ENCODE measurements at regions not wholly inside any gene's neighbourhood (a gene's known extent, or its start where the extent isn't known, plus 50 kb on each side); places are given as distances from the start of the nearest gene placed in this dataset.

GRCh38 chr2:78065366-78065765 is 543.2 kb upstream of the LRRTM4 start:
- DNase-seq (ENCODE audit: low read depth), result no peak
- H3K4me3 ChIP-seq (ENCODE audit: low read depth, low read length), result no peak overlapping the region
- TF ChIP-seq CTCF (IDR thresholded peaks at IDR 0.05; ENCODE audit: insufficient read depth, low read depth, low read length), result no peak

- TF ChIP-seq CTCF (IDR thresholded peaks at IDR 0.05; ENCODE audit: insufficient read depth, low read depth, low read length), result no peak
- no peak overlapping the region for H3K4me3 ChIP-seq (ENCODE audit: low read depth, low read length)
- DNase-seq (ENCODE audit: low read depth), result no peak
Observed at GRCh38 chr2:78068808-78069207, 546.6 kb upstream of the LRRTM4 start.

- TF ChIP-seq CTCF (IDR thresholded peaks at IDR 0.05; ENCODE audit: insufficient read depth, low read depth, low read length), result no peak
- no peak for DNase-seq (ENCODE audit: low read depth)
- no peak overlapping the region for H3K4me3 ChIP-seq (ENCODE audit: low read depth, low read length)
Observed at GRCh38 chr2:78070693-78071092, 548.5 kb upstream of the LRRTM4 start.

- no peak overlapping the region for H3K4me3 ChIP-seq (ENCODE audit: low read depth, low read length)
- no peak for DNase-seq (ENCODE audit: low read depth)
- TF ChIP-seq CTCF (IDR thresholded peaks at IDR 0.05; ENCODE audit: insufficient read depth, low read depth, low read length), result no peak
Observed at GRCh38 chr2:78077633-78078032, 555.5 kb upstream of the LRRTM4 start.

- no peak for TF ChIP-seq CTCF (IDR thresholded peaks at IDR 0.05; ENCODE audit: insufficient read depth, low read depth, low read length)
- no peak overlapping the region for H3K4me3 ChIP-seq (ENCODE audit: low read depth, low read length)
- DNase-seq (ENCODE audit: low read depth), result no peak
Observed at GRCh38 chr2:78082555-78082954, 560.4 kb upstream of the LRRTM4 start.

GRCh38 chr2:78093436-78093835 is 571.3 kb upstream of the LRRTM4 start:
- no peak for TF ChIP-seq CTCF (IDR thresholded peaks at IDR 0.05; ENCODE audit: insufficient read depth, low read depth, low read length)
- no peak for DNase-seq (ENCODE audit: low read depth)
- no peak overlapping the region for H3K4me3 ChIP-seq (ENCODE audit: low read depth, low read length)

- TF ChIP-seq CTCF (IDR thresholded peaks at IDR 0.05; ENCODE audit: insufficient read depth, low read depth, low read length), result no peak
- H3K4me3 ChIP-seq (ENCODE audit: low read depth, low read length), result no peak overlapping the region
- no peak for DNase-seq (ENCODE audit: low read depth)
Observed at GRCh38 chr2:78109272-78109671, 587.1 kb upstream of the LRRTM4 start.

Measured in fibroblast of villous mesenchyme (primary cell).